ENCODE measurements at regions not wholly inside any gene's neighbourhood (a gene's known extent, or its start where the extent isn't known, plus 50 kb on each side); places are given as distances from the start of the nearest gene placed in this dataset.

DNA sequence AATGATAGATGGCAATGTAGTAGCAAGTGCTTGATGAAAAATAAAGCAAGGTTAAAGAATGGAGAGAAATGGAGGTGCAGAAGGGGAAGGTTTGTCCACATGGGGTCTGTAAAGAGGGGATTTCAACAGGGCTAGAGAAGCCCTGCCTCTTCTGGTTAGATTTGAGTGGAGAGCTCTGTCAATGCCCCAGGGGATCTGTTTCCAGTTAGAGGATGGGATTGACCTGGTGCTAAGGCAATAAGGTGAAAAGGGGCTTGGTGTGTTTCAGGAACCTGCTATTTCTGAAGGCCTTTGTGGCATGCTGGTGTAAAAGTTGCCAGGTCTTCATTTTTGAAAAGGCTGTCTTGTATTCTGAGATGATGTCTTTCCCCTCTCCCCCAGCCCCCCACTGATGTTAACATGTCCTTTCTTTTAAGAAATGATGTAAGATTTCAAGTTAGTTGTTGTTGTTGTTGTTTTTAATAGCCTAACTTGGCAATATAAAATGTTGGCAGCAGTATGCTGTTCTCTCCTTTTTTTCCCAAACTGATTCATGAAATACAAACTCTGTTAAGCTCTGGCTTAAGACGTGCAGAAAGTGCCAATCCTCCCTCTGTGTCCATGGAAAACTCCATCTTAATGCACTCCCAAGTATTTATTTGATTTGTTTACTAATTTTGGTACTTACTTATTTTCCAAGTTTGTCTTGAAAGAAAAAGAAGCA is 370.3 kb upstream of the ADGRL2 start:
- DNase-seq: no peak

DNA sequence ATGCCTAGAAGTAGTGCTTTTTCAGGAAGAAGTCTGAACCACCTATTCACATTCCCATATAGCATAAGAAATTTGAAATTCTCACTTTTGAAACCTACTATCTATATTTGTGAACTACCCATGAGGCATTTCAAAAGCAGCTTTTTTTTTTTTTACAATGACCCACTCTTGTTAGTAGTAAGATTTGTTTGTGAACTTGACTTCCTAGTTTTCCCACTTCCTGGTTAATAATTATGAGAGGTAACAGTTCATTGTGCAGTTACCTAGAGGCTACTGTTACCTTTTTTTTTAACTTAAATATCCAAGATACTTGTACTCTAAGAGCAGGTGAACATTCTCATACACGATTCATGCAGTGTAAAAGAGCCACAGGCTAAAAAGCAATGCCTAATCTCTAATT is 371.7 kb upstream of the ADGRL2 start:
- DNase-seq: no peak

DNA sequence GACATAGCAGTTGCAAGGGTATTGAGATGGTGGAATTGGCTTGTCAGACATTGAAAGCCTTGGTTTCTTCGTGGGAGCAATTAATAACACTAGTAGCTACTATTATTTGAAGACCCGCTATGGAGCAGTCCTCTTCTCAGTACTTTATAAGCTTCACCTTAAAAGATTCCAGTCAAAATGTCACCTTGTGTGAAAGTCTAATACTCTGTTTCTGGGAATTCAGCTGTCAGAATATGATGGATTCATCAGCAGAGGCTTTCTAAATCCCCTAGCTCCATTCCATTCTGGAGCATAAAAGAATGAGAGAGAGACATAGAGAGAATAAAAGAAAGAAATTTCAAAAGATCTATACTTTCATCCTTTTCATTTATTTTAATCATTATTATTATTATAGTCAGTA is 375.9 kb upstream of the ADGRL2 start:
- no peak for DNase-seq

DNA sequence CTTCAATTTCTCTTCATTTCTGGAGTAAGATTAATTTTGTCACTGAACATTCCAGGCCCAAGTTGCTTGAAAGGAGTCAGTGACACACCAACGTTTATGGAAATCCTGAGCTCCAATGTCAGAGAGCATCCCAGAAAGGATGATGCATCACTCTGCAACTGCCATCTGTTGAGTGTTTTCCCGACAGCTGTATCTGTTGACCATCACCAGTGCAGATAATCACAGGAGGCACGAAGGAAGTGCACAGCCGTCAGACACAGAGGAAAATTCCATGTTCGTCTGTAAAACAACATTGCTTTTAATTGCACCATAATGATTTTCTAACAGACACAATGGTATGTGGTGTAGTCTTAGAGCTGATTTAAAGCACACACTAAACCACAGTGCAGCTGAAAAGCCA is 376.7 kb upstream of the ADGRL2 start:
- DNase-seq: no peak

DNA sequence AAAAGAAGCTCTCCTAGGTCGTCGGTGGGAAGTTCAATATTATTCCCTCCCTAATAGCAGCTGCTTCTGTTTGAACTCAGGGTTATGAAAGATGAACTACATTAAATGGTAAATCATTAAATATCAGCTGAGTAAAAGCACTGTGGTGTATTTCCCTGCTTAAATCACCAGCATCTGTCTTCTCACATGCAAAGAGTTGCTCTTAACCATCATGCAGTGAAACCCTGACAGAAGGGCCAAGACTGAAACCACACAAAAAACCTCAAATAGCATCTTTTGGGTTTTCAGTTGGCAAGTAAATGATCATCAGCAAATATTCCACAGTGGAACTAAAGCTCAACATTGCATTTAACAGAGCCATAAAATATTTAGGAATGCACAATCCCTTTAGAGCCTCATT is 380.0 kb upstream of the ADGRL2 start:
- DNase-seq: no peak

DNA sequence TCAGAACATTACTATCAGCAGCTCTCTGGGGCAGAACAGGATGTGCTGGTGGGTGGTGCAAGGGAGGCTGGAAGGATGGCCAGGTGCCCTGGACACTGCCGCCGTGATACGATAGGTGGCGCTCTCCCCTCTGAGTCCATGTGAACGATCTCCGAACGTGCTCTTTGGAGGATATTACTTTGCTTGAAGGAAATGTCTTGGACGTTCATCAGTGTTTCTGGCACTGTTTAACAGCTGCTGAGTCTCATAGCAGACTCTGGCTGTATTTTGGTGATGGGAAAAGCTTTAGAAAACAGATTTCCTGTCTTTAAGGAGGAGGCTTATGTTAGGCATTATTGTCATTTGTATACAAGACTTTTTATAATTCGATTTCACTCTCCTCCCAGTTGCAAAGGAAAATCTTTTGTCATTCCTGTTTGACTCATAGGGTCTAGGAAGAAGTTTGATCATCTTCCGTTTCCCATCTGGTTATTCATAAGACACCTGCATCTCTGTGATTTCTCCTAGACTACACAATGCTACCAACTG is 386.2 kb upstream of the ADGRL2 start:
- no peak for DNase-seq

DNA sequence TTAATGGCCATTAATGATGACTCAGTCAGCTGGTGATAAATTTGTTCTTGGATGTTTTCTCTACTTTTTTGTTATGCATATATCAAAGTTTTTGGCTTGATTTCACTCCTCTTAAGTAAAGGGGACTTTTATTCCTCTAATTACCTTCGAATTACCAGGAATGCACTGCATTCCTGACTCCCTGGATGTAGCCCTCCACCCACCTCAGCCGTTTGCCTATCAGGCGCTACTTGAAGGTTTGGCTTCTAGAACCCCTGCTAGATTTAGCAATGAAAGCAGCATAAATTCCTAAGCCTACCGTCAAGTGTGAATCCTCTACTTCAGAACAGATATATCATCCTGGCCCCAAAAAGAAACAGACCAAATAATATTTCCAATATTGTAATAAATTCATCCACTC is 387.8 kb upstream of the ADGRL2 start:
- DNase-seq: no peak

DNA sequence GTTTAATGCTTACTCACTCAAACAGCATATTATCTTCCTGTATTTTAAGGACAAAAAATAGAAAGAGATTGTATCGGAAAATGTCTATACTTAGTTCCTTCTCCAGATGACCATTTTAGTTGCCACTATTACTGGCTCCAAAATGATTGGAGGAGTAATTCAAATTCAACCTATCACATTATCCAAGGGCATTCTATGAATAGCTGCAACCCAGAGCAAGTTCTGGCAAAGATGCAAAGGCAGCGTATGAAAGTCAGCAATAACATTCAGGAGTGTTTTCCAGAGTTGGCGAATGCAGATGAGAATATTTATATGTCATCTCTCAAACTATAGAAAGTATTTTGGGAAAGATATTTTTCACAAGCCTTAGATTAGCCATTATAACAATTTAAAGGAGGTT is 389.8 kb upstream of the ADGRL2 start:
- DNase-seq: no peak

DNA sequence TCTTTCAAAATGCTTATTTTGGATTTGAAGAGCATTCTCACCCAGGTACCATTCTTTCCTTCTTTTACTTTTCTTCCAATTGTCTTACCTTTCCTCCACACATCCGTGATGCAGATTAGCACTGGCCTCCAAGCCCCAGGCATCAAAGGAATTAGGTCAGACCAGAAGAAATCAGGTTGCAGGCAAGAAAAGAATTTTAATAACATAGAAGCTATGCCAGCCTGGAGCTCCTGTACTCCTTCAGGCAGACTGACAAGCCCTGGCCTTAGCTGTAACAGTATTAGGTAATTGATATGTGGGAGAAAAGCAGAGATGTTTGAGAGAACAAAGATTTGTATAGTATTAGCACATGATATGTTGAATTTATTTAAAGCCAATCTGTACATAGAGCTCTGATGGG is 390.4 kb upstream of the ADGRL2 start:
- no peak for DNase-seq

DNA sequence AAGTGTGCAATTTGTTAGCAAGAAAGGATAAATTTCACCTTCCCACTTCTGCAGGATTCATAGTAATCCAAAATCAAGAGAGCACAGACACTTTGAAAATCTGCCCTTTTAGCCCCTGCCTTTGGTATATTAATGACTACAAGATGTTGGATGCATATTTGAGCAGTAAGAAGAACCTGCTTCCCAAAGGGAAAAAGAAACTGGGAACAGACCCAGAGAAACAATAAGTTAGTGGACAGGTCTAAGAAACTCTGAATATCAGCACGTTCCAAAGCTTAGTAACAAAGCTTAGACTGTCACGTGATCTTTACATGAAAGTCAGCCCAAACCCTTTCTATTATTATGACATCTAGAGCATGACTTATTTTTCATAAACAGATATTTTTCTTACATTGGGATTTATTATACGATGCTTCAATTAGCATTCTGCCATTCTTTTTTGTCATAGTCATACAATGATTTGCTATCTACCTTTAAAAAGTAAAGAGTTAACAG is 390.9 kb upstream of the ADGRL2 start:
- DNase-seq: no peak

DNA sequence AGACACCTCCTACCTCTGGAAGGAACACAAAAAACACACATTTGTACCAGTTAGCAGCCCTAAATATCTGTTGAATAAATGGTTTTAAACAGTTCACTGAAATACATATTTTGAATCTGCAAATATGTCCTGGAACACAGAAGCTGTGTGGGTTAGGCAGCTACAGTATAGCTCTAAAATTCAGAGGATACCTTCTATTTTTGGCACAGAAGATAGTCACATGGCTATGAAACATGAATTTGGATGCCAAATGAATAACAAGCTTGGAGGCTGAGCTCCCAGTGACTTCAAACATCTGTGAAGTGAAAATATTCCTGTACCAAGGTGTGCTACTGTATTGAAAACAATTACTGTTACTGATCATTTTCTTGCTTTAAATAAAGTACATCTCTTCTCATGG is 391.5 kb upstream of the ADGRL2 start:
- DNase-seq: no peak

DNA sequence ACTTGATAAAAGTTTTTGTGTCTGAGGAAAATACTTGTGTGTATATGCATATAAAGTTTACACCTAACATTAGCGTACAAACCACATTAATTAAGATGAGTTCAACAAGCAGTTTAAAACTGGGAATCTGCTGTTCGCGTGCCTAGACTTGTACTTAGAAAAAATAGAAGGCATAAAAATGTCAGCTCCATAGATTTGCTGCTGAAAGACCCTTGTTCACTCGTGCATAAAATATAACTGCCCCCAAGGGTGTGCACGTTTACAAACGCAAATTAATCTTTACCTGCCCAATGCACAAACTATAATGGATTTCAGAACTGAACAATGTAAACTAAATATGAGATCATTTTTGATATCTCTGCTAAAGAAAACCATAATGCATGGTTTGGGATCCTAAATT is 392.3 kb upstream of the ADGRL2 start:
- DNase-seq: no peak

DNA sequence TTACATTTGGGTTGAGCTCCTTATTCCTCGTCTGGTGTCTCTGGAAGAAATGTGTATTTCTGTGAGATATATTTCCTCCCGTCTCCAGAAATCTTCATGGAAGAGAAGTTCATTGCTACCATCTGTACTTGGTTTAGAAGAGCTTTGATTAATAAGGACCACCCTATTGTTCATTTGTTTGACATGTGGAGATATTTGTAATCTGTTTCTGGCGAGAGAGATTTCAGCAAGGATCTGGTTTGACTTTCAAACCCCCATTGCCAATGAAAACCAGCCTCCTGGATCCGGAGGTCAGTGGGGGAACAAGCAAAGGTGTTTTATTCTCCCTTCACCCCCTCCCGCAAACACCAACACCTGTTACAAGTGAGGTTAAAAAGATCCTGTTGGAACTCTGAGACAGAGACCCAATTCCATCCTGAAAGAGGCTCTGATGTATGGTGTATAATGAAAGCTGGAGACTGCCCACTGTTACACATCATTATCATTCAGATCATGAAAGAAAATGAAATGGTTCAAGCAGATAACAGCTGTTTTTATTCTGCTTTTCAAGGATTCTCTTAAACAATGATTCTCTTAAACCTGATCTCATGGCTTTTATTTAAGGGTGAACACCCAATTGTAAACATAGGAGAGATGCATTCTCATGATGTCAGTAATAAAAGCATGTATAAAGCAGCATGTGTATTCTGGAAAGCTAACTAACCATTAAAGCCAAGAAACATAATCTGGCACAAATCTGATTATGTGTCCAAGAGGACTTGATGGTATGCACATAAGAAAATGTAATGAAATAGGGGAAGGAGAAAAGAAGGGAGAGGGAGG is 393.5 kb upstream of the ADGRL2 start:
- DNase-seq: no peak

DNA sequence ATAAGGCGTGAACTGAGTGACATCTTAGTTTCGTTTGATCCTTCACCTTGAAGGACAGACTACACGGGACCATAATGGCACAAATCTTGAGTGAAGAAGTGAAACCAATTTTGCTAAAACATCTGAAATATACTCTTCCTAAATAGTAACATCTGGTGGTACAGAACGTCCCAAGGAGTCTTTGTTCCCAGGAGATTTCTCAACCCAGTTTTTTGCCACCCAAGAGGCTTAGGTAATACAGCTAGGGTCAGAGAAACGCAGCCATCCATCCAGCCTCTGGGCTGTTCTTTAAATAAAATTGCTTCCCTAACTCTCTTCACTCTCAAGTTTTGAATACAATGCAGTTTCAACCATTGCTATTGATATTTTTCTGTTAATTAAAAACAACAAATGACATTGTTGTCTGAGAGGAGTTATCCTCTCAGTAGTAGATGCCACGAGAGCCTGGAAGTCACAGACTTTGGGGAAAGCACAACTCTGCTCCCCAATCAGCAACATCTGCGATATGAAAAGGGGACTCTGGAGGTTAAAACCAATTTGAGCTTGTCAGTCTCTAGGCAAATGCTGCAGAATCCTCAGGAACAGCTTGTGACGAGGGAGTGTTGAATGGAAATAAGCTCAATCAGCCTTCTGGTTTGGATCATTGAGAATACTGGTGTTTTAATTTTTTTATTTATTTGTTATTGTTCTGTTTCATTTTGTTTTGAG is 394.3 kb upstream of the ADGRL2 start:
- DNase-seq: no peak

DNA sequence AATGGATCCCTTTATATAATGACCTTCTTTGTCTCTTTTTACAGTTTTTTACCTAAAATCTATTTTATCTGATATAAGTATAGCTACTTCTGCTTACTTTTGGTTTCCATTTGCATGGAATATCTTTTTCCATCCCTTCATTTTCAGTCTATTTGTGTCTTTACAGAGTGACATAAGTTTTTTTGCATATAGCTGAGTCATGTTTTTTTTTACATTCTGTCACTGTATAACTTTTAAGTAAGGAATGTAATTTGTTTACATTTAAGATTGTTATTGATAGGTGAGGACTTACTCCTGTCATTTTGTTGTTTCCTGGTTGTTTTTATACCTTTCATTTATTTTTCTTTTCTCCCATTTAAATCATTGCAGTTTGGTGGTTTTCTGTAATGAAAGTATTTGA is 402.7 kb upstream of the ADGRL2 start:
- DNase-seq: no peak

DNA sequence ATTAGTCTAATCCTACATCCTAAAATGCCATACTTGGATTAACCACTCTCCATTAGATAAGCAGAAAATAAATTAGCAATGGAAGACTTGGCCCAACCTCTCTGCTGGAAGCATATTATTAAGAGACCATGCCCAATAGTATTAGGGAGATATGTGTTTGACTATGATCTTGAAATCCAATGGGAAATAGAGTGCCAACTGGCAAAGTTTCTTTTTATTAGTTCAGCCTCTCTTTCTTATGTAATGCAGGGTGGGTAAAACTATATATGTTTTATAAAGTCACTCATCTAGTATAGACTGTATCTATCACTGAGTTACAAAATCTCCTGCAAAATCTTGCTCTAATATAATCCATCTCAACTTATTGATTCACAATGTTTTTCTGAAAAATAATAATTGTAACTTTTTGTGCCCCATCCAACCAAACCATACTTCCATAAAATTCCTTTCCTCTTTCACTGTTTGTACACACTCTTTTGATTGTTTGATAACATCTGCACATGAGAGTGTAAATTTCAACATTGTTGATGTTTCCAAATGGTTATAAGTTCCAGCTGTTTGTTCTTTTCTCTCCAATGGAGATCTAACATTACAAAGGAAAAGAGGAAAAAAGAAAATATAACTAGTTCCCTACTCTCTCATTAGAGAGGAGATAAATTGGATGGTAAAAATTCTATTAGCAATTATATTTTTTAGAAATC is 408.1 kb upstream of the ADGRL2 start:
- DNase-seq: no peak

DNA sequence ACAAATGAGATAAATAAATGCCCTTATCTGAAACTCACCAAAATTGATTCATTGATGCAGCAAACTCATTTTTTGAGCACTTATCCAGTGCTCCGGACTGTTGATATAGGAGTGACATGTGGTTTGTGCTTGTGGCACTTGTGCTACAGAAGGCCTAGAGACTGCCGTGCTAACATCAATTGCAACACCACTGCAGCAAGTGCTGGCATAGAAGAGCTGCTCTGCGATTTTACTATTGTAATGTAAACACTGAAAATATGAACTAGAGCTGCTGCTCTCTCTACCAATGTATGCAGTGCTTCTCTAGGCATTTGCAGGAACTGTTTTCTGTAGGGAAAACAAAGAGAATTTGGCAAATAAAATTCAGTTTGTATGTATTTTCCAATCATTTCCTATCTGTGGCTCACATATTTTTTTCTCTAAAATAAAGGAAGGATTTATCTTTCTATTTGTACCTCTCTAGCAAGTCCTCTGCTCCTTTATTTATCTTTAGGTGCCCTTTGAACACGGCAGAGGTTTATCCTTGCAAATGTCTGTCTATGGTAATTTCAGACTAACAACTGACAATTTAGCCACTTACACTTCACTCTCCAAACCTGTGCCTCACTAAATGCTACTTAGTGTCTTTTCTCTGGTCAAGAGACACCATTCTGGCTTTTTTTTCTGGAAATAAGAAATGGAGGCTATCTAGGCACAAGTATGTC is 409.5 kb upstream of the ADGRL2 start:
- no peak for DNase-seq

DNA sequence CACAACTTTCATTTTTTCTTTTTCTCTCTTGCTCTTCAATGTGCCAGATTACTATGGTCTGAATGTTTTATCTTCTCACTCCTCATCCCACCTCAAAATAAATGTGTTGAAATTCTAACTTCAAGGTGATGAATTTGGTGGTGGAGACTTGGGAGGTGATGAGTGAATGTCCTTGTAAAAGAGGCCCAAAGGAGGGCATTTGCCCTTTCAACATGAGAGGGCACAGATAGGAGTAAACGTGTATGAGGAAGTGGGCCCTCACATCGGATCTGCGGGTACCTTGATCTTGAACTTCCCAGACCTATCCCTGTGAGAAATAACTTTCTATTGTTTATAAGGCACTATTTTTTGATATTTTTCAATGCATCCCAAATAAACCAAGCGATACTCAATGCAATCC is 412.3 kb upstream of the ADGRL2 start:
- DNase-seq: no peak

DNA sequence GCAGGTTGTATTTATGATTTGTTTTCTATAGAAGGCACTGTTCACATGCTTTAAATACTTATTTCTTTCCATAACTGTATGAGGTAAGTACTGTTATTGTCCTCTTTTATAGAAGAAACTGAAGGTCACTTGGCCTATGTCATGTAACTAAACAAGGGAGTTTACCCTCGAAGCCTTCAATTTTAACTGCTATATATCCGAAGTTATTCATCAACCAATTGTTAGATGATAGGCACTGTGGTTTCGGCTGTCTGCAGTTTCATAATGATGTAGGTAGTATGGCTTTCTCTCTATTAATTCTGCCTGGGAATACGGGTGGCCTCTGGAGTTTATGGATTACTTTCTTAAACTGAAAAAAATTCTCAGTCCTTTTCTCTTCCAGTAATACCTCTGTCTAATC is 413.3 kb upstream of the ADGRL2 start:
- DNase-seq: no peak

DNA sequence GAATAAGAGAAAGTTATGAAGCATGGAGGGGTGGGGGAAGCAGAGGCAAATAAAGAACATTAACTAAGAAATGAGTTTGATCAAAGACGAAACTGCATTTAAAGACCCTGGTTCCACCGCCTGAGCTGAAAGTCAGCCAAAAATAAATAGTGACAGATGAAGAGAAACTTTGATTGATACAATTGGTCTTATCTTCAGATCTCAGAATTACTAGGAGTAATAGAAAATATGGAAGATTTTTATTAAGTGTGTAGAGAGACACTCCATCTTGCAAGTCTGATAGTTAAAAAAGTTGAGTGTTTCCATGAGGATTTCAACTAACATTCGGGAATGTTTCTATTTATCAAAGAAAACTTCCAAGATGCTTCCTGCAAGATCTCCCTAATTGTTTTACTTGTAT is 418.2 kb upstream of the ADGRL2 start:
- no peak for DNase-seq

DNA sequence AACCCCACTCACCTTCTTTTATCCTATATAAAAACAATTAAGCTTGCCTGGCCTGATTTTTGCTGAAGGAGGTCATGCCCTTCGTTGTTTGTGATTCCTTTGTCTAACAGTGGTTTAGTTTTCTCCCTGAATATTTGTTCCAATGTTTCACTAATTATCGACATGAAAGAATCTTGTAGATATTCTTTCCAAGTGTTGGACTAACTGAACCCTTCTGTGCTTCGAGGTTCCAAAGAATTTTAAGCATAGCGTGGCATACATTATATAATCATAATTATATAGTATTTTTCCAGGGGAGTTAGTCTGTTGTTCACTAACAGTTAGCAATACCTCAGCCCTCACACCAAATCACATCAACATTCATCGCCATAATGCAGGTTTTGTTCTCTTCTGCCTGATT is 418.9 kb upstream of the ADGRL2 start:
- no peak for DNase-seq

DNA sequence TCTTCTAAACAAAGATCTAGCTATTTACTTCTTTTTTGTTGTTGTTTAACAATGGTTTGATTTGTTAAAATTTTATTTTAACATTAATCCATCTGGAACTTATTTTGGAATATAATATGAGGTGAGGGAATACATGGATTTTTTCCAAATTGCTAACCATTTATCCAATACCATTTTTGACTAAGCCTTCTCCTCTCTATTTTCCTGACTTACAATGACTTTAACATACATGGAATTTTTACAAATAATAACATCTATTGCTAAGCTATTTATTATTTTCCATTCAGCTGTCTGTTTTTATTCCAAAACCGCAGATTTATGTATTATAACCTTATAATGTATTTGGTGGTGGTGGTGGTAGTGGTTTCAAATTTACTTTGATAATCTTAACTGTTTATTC is 420.3 kb upstream of the ADGRL2 start:
- no peak for DNase-seq
